HG03521 (cell line): ENCODE measurements at regions not wholly inside any gene's neighbourhood (a gene's known extent, or its start where the extent isn't known, plus 50 kb on each side); places are given as distances from the start of the nearest gene placed in this dataset.

Experiments
- ATAC-seq: cut with Tn5 transposase; IDR thresholded peaks from one replicate; pipeline ENCODE4 v1.9.1; 2021; ENCODE audit warnings: mild to moderate bottlenecking, moderate library complexity; ENCODE audit not compliant: unreplicated experiment

GRCh38 chr9:18368206-18368605 lies 105.7 kb upstream of the ADAMTSL1 start:
- no peak for ATAC-seq

- no peak for ATAC-seq
These were observed 102.8 kb upstream of the ADAMTSL1 start for GRCh38 chr9:18371141-18371540.

- no peak for ATAC-seq
These were observed 102.3 kb upstream of the ADAMTSL1 start for GRCh38 chr9:18371621-18372020.

GRCh38 chr9:18379073-18379811 lies 94.7 kb upstream of the ADAMTSL1 start:
- ATAC-seq = no peak

- ATAC-seq = no peak
These were observed 91.7 kb upstream of the ADAMTSL1 start for GRCh38 chr9:18382243-18382642.

- no peak for ATAC-seq
These were observed 89.9 kb upstream of the ADAMTSL1 start for GRCh38 chr9:18384066-18384465.

- no peak for ATAC-seq
These were observed 88.1 kb upstream of the ADAMTSL1 start for GRCh38 chr9:18385696-18386490.

GRCh38 chr9:18390393-18390792 lies 83.6 kb upstream of the ADAMTSL1 start:
- no peak for ATAC-seq

- no peak for ATAC-seq
These were observed 80.4 kb upstream of the ADAMTSL1 start for GRCh38 chr9:18393340-18394130.

- ATAC-seq = no peak
These were observed 79.1 kb upstream of the ADAMTSL1 start for GRCh38 chr9:18394847-18395351.

GRCh38 chr9:18396102-18396728 lies 77.7 kb upstream of the ADAMTSL1 start:
- ATAC-seq = no peak

- no peak for ATAC-seq
These were observed 76.9 kb upstream of the ADAMTSL1 start for GRCh38 chr9:18397076-18397475.

- ATAC-seq = no peak
These were observed 75.9 kb upstream of the ADAMTSL1 start for GRCh38 chr9:18398038-18398437.

- no peak for ATAC-seq
These were observed 69.4 kb upstream of the ADAMTSL1 start for GRCh38 chr9:18404434-18405029.

GRCh38 chr9:18405240-18405639 lies 68.7 kb upstream of the ADAMTSL1 start:
- no peak for ATAC-seq

- no peak for ATAC-seq
These were observed 63.0 kb upstream of the ADAMTSL1 start for GRCh38 chr9:18410983-18411382.

GRCh38 chr9:18421391-18421790 lies 52.6 kb upstream of the ADAMTSL1 start:
- no peak for ATAC-seq

GRCh38 chr9:18422296-18423036 lies 51.5 kb upstream of the ADAMTSL1 start:
- ATAC-seq = no peak

GRCh38 chr9:18423791-18424531 lies 50.0 kb upstream of the ADAMTSL1 start:
- no peak for ATAC-seq
